ENCODE measurements at regions not wholly inside any gene's neighbourhood (a gene's known extent, or its start where the extent isn't known, plus 50 kb on each side); places are given as distances from the start of the nearest gene placed in this dataset.

GRCh38 chr3:117128133-117128532, 418.6 kb downstream of the TUSC7 start:
- TF ChIP-seq CTCF (conservative IDR thresholded peaks at IDR 0.05; ENCODE audit: low read depth in 2 of 2) (no peak), REST (IDR thresholded peaks at IDR 0.05; ENCODE audit: unreplicated experiment) (no peak), EZH2 (IDR thresholded peaks at IDR 0.05; ENCODE audit: low read depth, unreplicated experiment) (no peak), STAT1 (IDR thresholded peaks at IDR 0.05; ENCODE audit: unreplicated experiment) (no peak), CREB1 (CRISPR knock-in tag; IDR thresholded peaks at IDR 0.05; ENCODE audit: low read depth) (no peak), POLR2AphosphoS5 (IDR thresholded peaks at IDR 0.05; ENCODE audit: low read depth) (no peak), EZH2phosphoT487 (IDR thresholded peaks at IDR 0.05; ENCODE audit: unreplicated experiment) (no peak), ZNF331 (CRISPR knock-in tag; IDR thresholded peaks at IDR 0.05; ENCODE audit: low read depth) (no peak), JUNB (IDR thresholded peaks at IDR 0.05; ENCODE audit: unreplicated experiment) (no peak), ETS1 (IDR thresholded peaks at IDR 0.05) (no peak), NANOG (IDR thresholded peaks at IDR 0.05; ENCODE audit: borderline replicate concordance) (no peak), ZNF114 (CRISPR knock-in tag; IDR thresholded peaks at IDR 0.05) (no peak), ZNF462 (CRISPR knock-in tag; IDR thresholded peaks at IDR 0.05) (no peak)

All from GM23338 (cell line).